NCI-H446 treated with DMSO at 0.1 percent for 48 hours (cell line): ENCODE measurements at regions not wholly inside any gene's neighbourhood (a gene's known extent, or its start where the extent isn't known, plus 50 kb on each side); places are given as distances from the start of the nearest gene placed in this dataset.

Experiments used
- DNase-seq: peaks from one replicate; lab custom pipeline; 2025; lab: John Stamatoyannopoulos, UW

GRCh38 chr5:123875561-123876275 lies 363.7 kb downstream of the CSNK1G3 start:
- DNase-seq = no peak

GRCh38 chr5:123874600-123875201 lies 362.7 kb downstream of the CSNK1G3 start:
- no peak for DNase-seq

GRCh38 chr5:123873846-123874245 lies 361.9 kb downstream of the CSNK1G3 start:
- no peak for DNase-seq

- no peak for DNase-seq
Measured at GRCh38 chr5:123871373-123871772, 359.4 kb downstream of the CSNK1G3 start.

- DNase-seq = no peak
Measured at GRCh38 chr5:123868881-123869280, 356.9 kb downstream of the CSNK1G3 start.

GRCh38 chr5:123868267-123868666 lies 356.3 kb downstream of the CSNK1G3 start:
- DNase-seq = peak; percentile 60

GRCh38 chr5:123865641-123866040 lies 353.7 kb downstream of the CSNK1G3 start:
- no peak for DNase-seq

GRCh38 chr5:123864578-123864977 lies 352.6 kb downstream of the CSNK1G3 start:
- DNase-seq = no peak

- no peak for DNase-seq
Measured at GRCh38 chr5:123858938-123859337, 347.0 kb downstream of the CSNK1G3 start.

GRCh38 chr5:123856766-123857165 lies 344.8 kb downstream of the CSNK1G3 start:
- DNase-seq = no peak

GRCh38 chr5:123855609-123856008 lies 343.6 kb downstream of the CSNK1G3 start:
- DNase-seq = peak; percentile 95

GRCh38 chr5:123845356-123846100 lies 333.6 kb downstream of the CSNK1G3 start:
- no peak for DNase-seq

GRCh38 chr5:123844873-123845272 lies 332.9 kb downstream of the CSNK1G3 start:
- DNase-seq = no peak

- DNase-seq = no peak
Measured at GRCh38 chr5:123835421-123835820, 323.4 kb downstream of the CSNK1G3 start.

GRCh38 chr5:123830575-123830974 lies 318.6 kb downstream of the CSNK1G3 start:
- no peak for DNase-seq

- no peak for DNase-seq
Measured at GRCh38 chr5:123827811-123828210, 315.8 kb downstream of the CSNK1G3 start.

- DNase-seq = no peak
Measured at GRCh38 chr5:123819833-123820232, 307.9 kb downstream of the CSNK1G3 start.

GRCh38 chr5:123819386-123819785 lies 307.4 kb downstream of the CSNK1G3 start:
- DNase-seq = no peak

- no peak for DNase-seq
Measured at GRCh38 chr5:123817267-123817666, 305.3 kb downstream of the CSNK1G3 start.

- peak; percentile 41 for DNase-seq
Measured at GRCh38 chr5:123814801-123815470, 303.0 kb downstream of the CSNK1G3 start.

- peak; percentile 52 for DNase-seq
Measured at GRCh38 chr5:123813937-123814624, 302.1 kb downstream of the CSNK1G3 start.

GRCh38 chr5:123813264-123813663 lies 301.3 kb downstream of the CSNK1G3 start:
- DNase-seq = no peak
